ENCODE measurements at regions not wholly inside any gene's neighbourhood (a gene's known extent, or its start where the extent isn't known, plus 50 kb on each side); places are given as distances from the start of the nearest gene placed in this dataset.
"Not testable (repeated sequence)": the region's sequence is repeated elsewhere in the genome, so short reads cannot be mapped to it uniquely, and the experiment has no call there.

DNA sequence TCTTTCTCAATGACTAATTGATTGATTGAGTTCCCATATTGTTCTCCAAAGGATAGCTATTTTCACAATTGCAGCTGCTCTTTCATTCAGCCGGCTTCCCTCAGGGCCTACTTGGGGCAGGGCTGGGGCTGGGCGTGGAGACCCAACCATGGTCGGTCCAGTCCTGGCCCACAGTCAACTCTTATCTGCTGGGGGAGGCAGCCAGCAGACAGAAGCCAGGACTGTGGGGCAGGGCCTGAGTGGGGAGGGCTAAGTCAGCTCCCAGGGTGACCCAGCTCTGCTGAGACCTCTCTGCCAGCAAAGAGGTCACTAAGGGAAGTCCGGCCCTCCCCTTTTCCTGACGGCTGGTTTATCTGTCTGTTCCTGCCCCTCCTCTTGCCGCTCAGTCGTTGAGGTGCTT lies 735.2 kb downstream of the TBC1D22A start:
- Histone ChIP-seq H3K4me3 (no peak overlapping the region), H3K4me1 (ENCODE audit: low read depth) (no peaks in the 10 kb centered on the region), H3K27ac (no peak overlapping the region), H3K9me3 (ENCODE audit: low read depth) (no peaks in the 10 kb centered on the region), H3K36me3 (no peaks in the 10 kb centered on the region), H3K27me3 (no peaks in the 10 kb centered on the region)
- DNase-seq (ENCODE audit: low read depth in 1 of 2, low spot score in 1 of 2): no peak
- TF ChIP-seq, protein P1, sequence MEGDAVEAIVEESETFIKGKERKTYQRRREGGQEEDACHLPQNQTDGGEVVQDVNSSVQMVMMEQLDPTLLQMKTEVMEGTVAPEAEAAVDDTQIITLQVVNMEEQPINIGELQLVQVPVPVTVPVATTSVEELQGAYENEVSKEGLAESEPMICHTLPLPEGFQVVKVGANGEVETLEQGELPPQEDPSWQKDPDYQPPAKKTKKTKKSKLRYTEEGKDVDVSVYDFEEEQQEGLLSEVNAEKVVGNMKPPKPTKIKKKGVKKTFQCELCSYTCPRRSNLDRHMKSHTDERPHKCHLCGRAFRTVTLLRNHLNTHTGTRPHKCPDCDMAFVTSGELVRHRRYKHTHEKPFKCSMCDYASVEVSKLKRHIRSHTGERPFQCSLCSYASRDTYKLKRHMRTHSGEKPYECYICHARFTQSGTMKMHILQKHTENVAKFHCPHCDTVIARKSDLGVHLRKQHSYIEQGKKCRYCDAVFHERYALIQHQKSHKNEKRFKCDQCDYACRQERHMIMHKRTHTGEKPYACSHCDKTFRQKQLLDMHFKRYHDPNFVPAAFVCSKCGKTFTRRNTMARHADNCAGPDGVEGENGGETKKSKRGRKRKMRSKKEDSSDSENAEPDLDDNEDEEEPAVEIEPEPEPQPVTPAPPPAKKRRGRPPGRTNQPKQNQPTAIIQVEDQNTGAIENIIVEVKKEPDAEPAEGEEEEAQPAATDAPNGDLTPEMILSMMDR (IDR thresholded peaks at IDR 0.05; ENCODE audit: low read depth, low read length): no peak

GRCh38 chr22:47495110-47495509 lies 732.7 kb downstream of the TBC1D22A start:
- H3K9me3 ChIP-seq (ENCODE audit: low read depth): no peaks in the 10 kb centered on the region

GRCh38 chr22:47488131-47488530 lies 725.7 kb downstream of the TBC1D22A start:
- not testable (repeated sequence) for H3K9me3 ChIP-seq (ENCODE audit: low read depth); H3K36me3 ChIP-seq; H3K4me3 ChIP-seq; H3K27ac ChIP-seq; H3K4me1 ChIP-seq (ENCODE audit: low read depth); H3K27me3 ChIP-seq; DNase-seq (ENCODE audit: low read depth in 1 of 2, low spot score in 1 of 2)

More at GRCh38 chr22:47495110-47495509, 732.7 kb downstream of the TBC1D22A start:
- DNase-seq (ENCODE audit: low read depth in 1 of 2, low spot score in 1 of 2): no peak
- H3K27me3 ChIP-seq: no peaks in the 10 kb centered on the region
- H3K27ac ChIP-seq: no peak overlapping the region
- no peaks in the 10 kb centered on the region for H3K4me1 ChIP-seq (ENCODE audit: low read depth)
- TF ChIP-seq, protein P1 (IDR thresholded peaks at IDR 0.05; ENCODE audit: low read depth, low read length): no peak
- no peak overlapping the region for H3K4me3 ChIP-seq
- H3K36me3 ChIP-seq: no peaks in the 10 kb centered on the region

GRCh38 chr22:47486569-47487312 lies 724.3 kb downstream of the TBC1D22A start:
- H3K27me3 ChIP-seq: no peaks in the 10 kb centered on the region
- no peaks in the 10 kb centered on the region for H3K4me1 ChIP-seq (ENCODE audit: low read depth)
- no peak overlapping the region for H3K4me3 ChIP-seq
- no peaks in the 10 kb centered on the region for H3K9me3 ChIP-seq (ENCODE audit: low read depth)
- H3K27ac ChIP-seq: no peak overlapping the region
- DNase-seq (ENCODE audit: low read depth in 1 of 2, low spot score in 1 of 2): no peak
- TF ChIP-seq, protein P1 (IDR thresholded peaks at IDR 0.05; ENCODE audit: low read depth, low read length): no peak
- H3K36me3 ChIP-seq: no peaks in the 10 kb centered on the region

GRCh38 chr22:47484960-47485569 lies 722.6 kb downstream of the TBC1D22A start:
- Histone ChIP-seq H3K27me3 (no peaks in the 10 kb centered on the region), H3K9me3 (ENCODE audit: low read depth) (no peaks in the 10 kb centered on the region)

DNA sequence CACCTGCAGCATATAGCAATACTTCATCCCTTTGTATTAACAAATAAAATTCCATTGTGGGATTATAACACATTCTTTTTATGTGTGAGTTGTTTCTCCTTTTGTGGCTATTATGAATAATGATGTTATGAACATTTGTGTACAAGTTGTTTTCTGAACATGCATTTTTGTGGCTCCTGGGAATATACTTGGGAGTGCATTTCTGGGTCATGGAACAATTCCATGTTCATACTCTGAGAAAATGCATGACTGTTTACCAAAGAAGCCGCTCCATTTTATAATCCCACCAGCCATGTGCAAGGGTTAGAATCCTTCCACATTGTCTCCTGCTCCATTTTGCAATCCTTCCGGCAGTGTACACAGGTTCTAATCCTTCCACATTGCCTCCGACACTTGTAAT lies 713.8 kb downstream of the TBC1D22A start:
- Histone ChIP-seq H3K27ac (no peak overlapping the region), H3K36me3 (no peaks in the 10 kb centered on the region), H3K27me3 (no peaks in the 10 kb centered on the region), H3K4me3 (no peak overlapping the region), H3K9me3 (ENCODE audit: low read depth) (no peaks in the 10 kb centered on the region), H3K4me1 (ENCODE audit: low read depth) (no peaks in the 10 kb centered on the region)
- TF ChIP-seq, protein P1 (IDR thresholded peaks at IDR 0.05; ENCODE audit: low read depth, low read length): no peak
- DNase-seq (ENCODE audit: low read depth in 1 of 2, low spot score in 1 of 2): no peak

More at GRCh38 chr22:47484960-47485569, 722.6 kb downstream of the TBC1D22A start:
- TF ChIP-seq, protein P1 (IDR thresholded peaks at IDR 0.05; ENCODE audit: low read depth, low read length): no peak
- H3K4me1 ChIP-seq (ENCODE audit: low read depth): no peaks in the 10 kb centered on the region
- no peaks in the 10 kb centered on the region for H3K36me3 ChIP-seq
- H3K27ac ChIP-seq: no peak overlapping the region
- no peak overlapping the region for H3K4me3 ChIP-seq
- DNase-seq (ENCODE audit: low read depth in 1 of 2, low spot score in 1 of 2): no peak
